Loucy (cell line): ENCODE measurements at regions not wholly inside any gene's neighbourhood (a gene's known extent, or its start where the extent isn't known, plus 50 kb on each side); places are given as distances from the start of the nearest gene placed in this dataset.

Experiments used
- H2AFZ ChIP-seq: fragments of 200-600 bp; sonication (generic); 2 replicates; pipeline ENCODE4 v1.6.0; 2016; ENCODE audit warnings: antibody characterized with exemption, mild to moderate bottlenecking, low read length, moderate library complexity
- H3F3A ChIP-seq: fragments of 200-600 bp; 2 replicates; pipeline ENCODE4 v1.6.0; 2016; ENCODE audit warnings: antibody characterized with exemption, low read depth, mild to moderate bottlenecking
- H3K27me3 ChIP-seq: fragments of 200-600 bp; sonication (generic); 2 replicates; pipeline ENCODE4 v1.6.1; 2014; ENCODE audit warnings: low read length, mild to moderate bottlenecking; ENCODE audit not compliant: insufficient read depth, poor library complexity, severe bottlenecking
- H3K36me3 ChIP-seq: fragments of 200-600 bp; sonication (generic); 2 replicates; pipeline ENCODE4 v1.6.1; 2016; ENCODE audit warnings: low read length; ENCODE audit not compliant: insufficient read depth
- H3K4me1 ChIP-seq: fragments of 200-600 bp; sonication (generic); 2 replicates; pipeline ENCODE4 v1.5.1; 2014; ENCODE audit warnings: low read length, mild to moderate bottlenecking; ENCODE audit not compliant: insufficient read depth, poor library complexity, severe bottlenecking
- H3K4me2 ChIP-seq: fragments of 200-600 bp; sonication (generic); 2 replicates; pipeline ENCODE4 v1.6.0; 2014; ENCODE audit warnings: antibody characterized with exemption, low read length, low read depth, mild to moderate bottlenecking; ENCODE audit not compliant: poor library complexity, severe bottlenecking
- H3K4me3 ChIP-seq: fragments of 200-600 bp; sonication (generic); 2 replicates; pipeline ENCODE4 v1.5.1; 2014; ENCODE audit warnings: low read length, mild to moderate bottlenecking, mixed read lengths; ENCODE audit not compliant: poor library complexity, severe bottlenecking
- H3K79me2 ChIP-seq: fragments of 200-600 bp; sonication (generic); 2 replicates; pipeline ENCODE4 v1.6.1; 2014; ENCODE audit warnings: low read length; ENCODE audit not compliant: insufficient read depth
- H3K9ac ChIP-seq: fragments of 200-600 bp; sonication (generic); 2 replicates; pipeline ENCODE4 v1.6.0; 2014; ENCODE audit warnings: mild to moderate bottlenecking, low read depth, low read length, moderate library complexity; ENCODE audit not compliant: poor library complexity, severe bottlenecking
- H3K9me2 ChIP-seq: fragments of 200-600 bp; sonication (generic); replicated peaks from 2 replicates; pipeline ENCODE4 v1.6.1; 2016; ENCODE audit warnings: low read depth, low read length, mixed read lengths
- H3K9me3 ChIP-seq: fragments of 200-600 bp; sonication (generic); 2 replicates; pipeline ENCODE4 v1.6.1; 2014; ENCODE audit warnings: mild to moderate bottlenecking, antibody characterized with exemption, low read length, low read depth; ENCODE audit not compliant: insufficient read depth
- H4K20me1 ChIP-seq: fragments of 200-600 bp; sonication (generic); 2 replicates; pipeline ENCODE4 v1.6.0; 2014; ENCODE audit warnings: antibody characterized with exemption, low read length, mild to moderate bottlenecking; ENCODE audit not compliant: insufficient read depth, poor library complexity, severe bottlenecking
- CTCF ChIP-seq: fragments of 200-600 bp; sonication (generic); conservative IDR thresholded peaks from 2 replicates; pipeline ENCODE4 v1.5.1; 2014; ENCODE audit warnings: mild to moderate bottlenecking, antibody characterized with exemption, low read length
- EZH2phosphoT487 ChIP-seq: fragments of 200-600 bp; IDR thresholded peaks from 2 replicates; pipeline ENCODE4 v1.6.1; 2018; ENCODE audit warnings: antibody characterized with exemption, mild to moderate bottlenecking, moderate library complexity, borderline replicate concordance

GRCh38 chr7:131051304-131051703 is 276.4 kb upstream of the MKLN1 start:
- H3F3A ChIP-seq: no peaks in the 10 kb centered on the region
- peaks cover 3% of the 10 kb centered on the region for H3K4me1 ChIP-seq
- H4K20me1 ChIP-seq: no peaks in the 10 kb centered on the region
- H3K9ac ChIP-seq: no peak overlapping the region
- no peak overlapping the region for H2AFZ ChIP-seq
- no peaks in the 10 kb centered on the region for H3K9me3 ChIP-seq
- no peaks in the 10 kb centered on the region for H3K9me2 ChIP-seq
- H3K4me2 ChIP-seq: no peak overlapping the region
- no peak overlapping the region for H3K4me3 ChIP-seq
- no peaks in the 10 kb centered on the region for H3K36me3 ChIP-seq
- no peaks in the 10 kb centered on the region for H3K27me3 ChIP-seq
- TF ChIP-seq CTCF (no peak), EZH2phosphoT487 (no peak)
- no peaks in the 10 kb centered on the region for H3K79me2 ChIP-seq

- H4K20me1 ChIP-seq: no peaks in the 10 kb centered on the region
- no peak for TF ChIP-seq CTCF
- no peak for TF ChIP-seq EZH2phosphoT487
- H3K4me2 ChIP-seq: no peak overlapping the region
- no peak overlapping the region for H3K9ac ChIP-seq
- H3F3A ChIP-seq: peaks cover 7% of the 10 kb centered on the region; the same call in 1 of the 2 replicates
- no peaks in the 10 kb centered on the region for H3K27me3 ChIP-seq
- H3K9me3 ChIP-seq: no peaks in the 10 kb centered on the region
- H3K79me2 ChIP-seq: no peaks in the 10 kb centered on the region
- no peak overlapping the region for H2AFZ ChIP-seq
- H3K9me2 ChIP-seq: no peaks in the 10 kb centered on the region
- no peak overlapping the region for H3K4me3 ChIP-seq
- peaks cover 9% of the 10 kb centered on the region for H3K4me1 ChIP-seq
- H3K36me3 ChIP-seq: no peaks in the 10 kb centered on the region
Measured at GRCh38 chr7:131052285-131052904, 275.3 kb upstream of the MKLN1 start.

GRCh38 chr7:131056007-131056406 is 271.7 kb upstream of the MKLN1 start:
- Histone ChIP-seq H3K9ac (no peak overlapping the region), H3K4me2 (no peak overlapping the region), H3K9me3 (no peaks in the 10 kb centered on the region), H3K36me3 (no peaks in the 10 kb centered on the region), H3F3A (peaks cover 10% of the 10 kb centered on the region; the same call in 1 of the 2 replicates), H3K9me2 (no peaks in the 10 kb centered on the region), H4K20me1 (no peaks in the 10 kb centered on the region), H3K79me2 (no peaks in the 10 kb centered on the region), H3K4me3 (no peak overlapping the region), H3K4me1 (peaks cover 15% of the 10 kb centered on the region), H2AFZ (no peak overlapping the region), H3K27me3 (no peaks in the 10 kb centered on the region)
- TF ChIP-seq CTCF (no peak), EZH2phosphoT487 (no peak)
